SK-N-SH (cell line): ENCODE measurements at regions not wholly inside any gene's neighbourhood (a gene's known extent, or its start where the extent isn't known, plus 50 kb on each side); places are given as distances from the start of the nearest gene placed in this dataset.

ENCODE experiments used
- CTCF ChIA-PET: fragments of 300-600, 350-600 bp; formaldehyde crosslinking; extraction: SDS; loops from one replicate; lab custom pipeline; 2021; lab: Yijun Ruan, JAX
- POLR2A ChIA-PET: fragments of 350-600 bp; sonication (Branson Sonifier 250); formaldehyde crosslinking; extraction: SDS; loops from one replicate; lab custom pipeline; 2020; ENCODE audit warnings: antibody characterized with exemption, inconsistent platforms; lab: Yijun Ruan, JAX
- DNase-seq: peaks from one replicate; pipeline ENCODE4 v3.0.0; 2012
- H2AFZ ChIP-seq: fragments of 200-600 bp; sonication (generic); 2 replicates; pipeline ENCODE4 v1.8.1; 2016; ENCODE audit warnings: antibody characterized with exemption, mild to moderate bottlenecking, low read depth
- H3F3A ChIP-seq: fragments of 200-600 bp; sonication (generic); replicated peaks from 2 replicates; pipeline ENCODE3; 2016; ENCODE audit warnings: antibody characterized with exemption, mild to moderate bottlenecking; ENCODE audit not compliant: insufficient read depth
- H3K27ac ChIP-seq, 2 experiments: fragments of 200-500 bp in 1 of 2; fragments of 200-600 bp in 1 of 2; sonication (Bioruptor generic) in 1 of 2; sonication (generic), shearing (Covaris generic) in 1 of 2; 2 replicates each; pipeline versions ENCODE4 v1.5.1 to v1.6.1; 2014 to 2016; ENCODE audit warnings: low read depth in 2 of 2, inconsistent platforms in 1 of 2, low read length in 1 of 2, mild to moderate bottlenecking in 1 of 2, mixed read lengths in 1 of 2
- H3K27me3 ChIP-seq: fragments of 200-600 bp; sonication (generic), shearing (Covaris generic); 2 replicates; pipeline ENCODE4 v1.6.1; 2016; ENCODE audit warnings: mixed run types; ENCODE audit not compliant: insufficient read depth
- H3K36me3 ChIP-seq, 2 experiments: fragments of 200-500 bp in 1 of 2; fragments of 200-600 bp in 1 of 2; sonication (Bioruptor generic) in 1 of 2; sonication (generic) in 1 of 2; replicated peaks in 1 of 2; 2 replicates each; pipeline versions ENCODE3 to v1.5.1; 2014 to 2016; ENCODE audit warnings: low read length in 1 of 2, mild to moderate bottlenecking in 1 of 2; ENCODE audit not compliant: insufficient read depth in 2 of 2, control insufficient read depth in 1 of 2
- H3K4me1 ChIP-seq, 2 experiments: fragments of 200-500 bp in 1 of 2; fragments of 200-600 bp in 1 of 2; sonication (Bioruptor generic) in 1 of 2; sonication (generic), shearing (Covaris generic) in 1 of 2; 2 replicates each; pipeline versions ENCODE4 v1.5.1 to v1.6.1; 2014 to 2016; ENCODE audit warnings: low read depth in 1 of 2, low read length in 1 of 2, mixed run types in 1 of 2; ENCODE audit not compliant: insufficient read depth in 2 of 2, control insufficient read depth in 1 of 2
- H3K4me2 ChIP-seq: fragments of 200-600 bp; sonication (generic), shearing (Covaris generic); 2 replicates; pipeline ENCODE4 v1.6.1; 2017; ENCODE audit warnings: mixed run types
- H3K4me3 ChIP-seq, 2 experiments: fragments of 200-500 bp in 1 of 2; fragments of 200-600 bp in 1 of 2; sonication (Bioruptor generic) in 1 of 2; sonication (generic), shearing (Covaris generic) in 1 of 2; 2 replicates each; pipeline versions ENCODE4 v1.5.1 to v1.8.1; 2014 to 2016; ENCODE audit warnings: low read depth in 2 of 2, inconsistent platforms in 1 of 2, low read length in 1 of 2, mild to moderate bottlenecking in 1 of 2, mixed read lengths in 1 of 2, moderate library complexity in 1 of 2
- H3K79me2 ChIP-seq: fragments of 200-600 bp; sonication (generic); 2 replicates; pipeline ENCODE4 v1.8.1; 2017; ENCODE audit warnings: mild to moderate bottlenecking; ENCODE audit not compliant: insufficient read depth
- H3K9ac ChIP-seq: fragments of 200-600 bp; sonication (generic); 2 replicates; pipeline ENCODE4 v1.6.1; 2017; ENCODE audit warnings: mixed run types
- H3K9me2 ChIP-seq: fragments of 200-600 bp; sonication (generic); 2 replicates; pipeline ENCODE4 v1.6.1; 2017; ENCODE audit warnings: mixed run types
- H3K9me3 ChIP-seq: fragments of 200-600 bp; sonication (generic); 2 replicates; pipeline ENCODE4 v1.6.1; 2017; ENCODE audit warnings: mixed run types, mild to moderate bottlenecking, moderate library complexity
- H4K20me1 ChIP-seq: fragments of 200-600 bp; sonication (generic); 2 replicates; pipeline ENCODE4 v1.6.1; 2017; ENCODE audit warnings: mild to moderate bottlenecking, mixed run types; ENCODE audit not compliant: insufficient read depth
- CHD2 ChIP-seq: fragments of 150-350 bp; IDR thresholded peaks from 2 replicates; pipeline ENCODE4 v1.6.1; 2018; ENCODE audit warnings: low read length; ENCODE audit not compliant: partially characterized antibody
- EZH2phosphoT487 ChIP-seq: fragments of 200-600 bp; sonication (generic); IDR thresholded peaks from 2 replicates; pipeline ENCODE4 v1.6.1; 2017; ENCODE audit warnings: low read depth, mixed run types, mild to moderate bottlenecking, antibody characterized with exemption, moderate library complexity, borderline replicate concordance
- FOXJ3 ChIP-seq: sonication (generic); formaldehyde crosslinking; IDR thresholded peaks from 2 replicates; pipeline ENCODE4 v1.5.1; 2020; ENCODE audit warnings: mild to moderate bottlenecking, missing genetic modification reagents
- JUND ChIP-seq: IDR thresholded peaks from 2 replicates; pipeline ENCODE4 v1.4.0; 2012
- MEF2A ChIP-seq: IDR thresholded peaks from 2 replicates; pipeline ENCODE4 v1.4.0; 2012; ENCODE audit warnings: low read depth, borderline replicate concordance
- MXI1 ChIP-seq: IDR thresholded peaks from 2 replicates; pipeline ENCODE4 v1.6.1; 2012; ENCODE audit warnings: mild to moderate bottlenecking, low read depth, low read length, improper control_type of control experiment
- NRF1 ChIP-seq: IDR thresholded peaks from 2 replicates; pipeline ENCODE4 v1.6.1; 2012; ENCODE audit warnings: low read depth, mild to moderate bottlenecking, low read length
- POLR2AphosphoS5 ChIP-seq: IDR thresholded peaks from 2 replicates; pipeline ENCODE4 v1.6.1; 2012; ENCODE audit warnings: low read depth, low read length
- RXRA ChIP-seq: IDR thresholded peaks from 2 replicates; pipeline ENCODE4 v1.4.0; 2012; ENCODE audit warnings: low read depth, mild to moderate bottlenecking, borderline replicate concordance
- SIN3A ChIP-seq: IDR thresholded peaks from 2 replicates; pipeline ENCODE4 v1.6.1; 2012; ENCODE audit warnings: low read depth, mild to moderate bottlenecking, low read length, moderate library complexity, borderline replicate concordance
- SMC3 ChIP-seq: IDR thresholded peaks from 2 replicates; pipeline ENCODE4 v1.6.1; 2012; ENCODE audit warnings: low read depth, low read length, improper control_type of control experiment
- TEAD4 ChIP-seq: IDR thresholded peaks from 2 replicates; pipeline ENCODE4 v1.4.0; 2012; ENCODE audit warnings: mild to moderate bottlenecking, borderline replicate concordance; ENCODE audit not compliant: insufficient read depth
- USF2 ChIP-seq: fragments of 150-350 bp; IDR thresholded peaks from 2 replicates; pipeline ENCODE4 v1.6.1; 2017; ENCODE audit warnings: antibody characterized with exemption, low read length, low read depth, borderline replicate concordance
- WGBS: methylation state at CpG from one replicate; pipeline ENCODE4 v1.1.6; 2017; ENCODE audit warnings: low lambda C conversion rate; 5-methylcytosine and 5-hydroxymethylcytosine counted together
- TF ChIP-seq, protein P1 (sequence below): IDR thresholded peaks from 2 replicates; pipeline ENCODE4 v1.4.0; 2012; ENCODE audit warnings: low read depth, borderline replicate concordance
- TF ChIP-seq, protein P2 (sequence below): IDR thresholded peaks from 2 replicates; pipeline ENCODE4 v1.6.1; 2012; ENCODE audit warnings: mild to moderate bottlenecking, low read depth, low read length, moderate library complexity
- TF ChIP-seq, protein P3 (sequence below): IDR thresholded peaks from 2 replicates; pipeline ENCODE4 v1.4.0; 2012; ENCODE audit warnings: low read depth

DNA sequence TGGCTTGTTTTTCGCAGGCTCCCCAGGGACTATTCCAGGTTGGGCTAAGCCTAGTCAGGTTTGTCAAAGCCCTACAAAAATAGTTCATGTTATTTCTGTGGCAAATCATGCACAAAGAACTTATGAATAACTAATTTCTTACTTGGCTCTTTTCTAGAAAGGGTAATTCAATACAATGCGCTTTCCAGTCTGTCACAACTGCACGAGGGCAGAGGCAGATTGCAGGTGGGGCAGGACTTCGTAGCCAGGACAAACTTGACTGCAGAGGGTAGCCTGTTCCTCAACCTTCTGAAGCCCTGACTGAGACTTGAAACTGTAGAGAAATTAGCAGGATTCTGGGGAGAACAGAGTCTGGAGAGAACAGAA, 253.5 kb downstream of the QKI start:
- ChIA-PET CTCF (no interaction called here), POLR2A (no interaction called here)
- Histone ChIP-seq H3K4me2 (no peak overlapping the region), H3K36me3 (no peaks in the 10 kb centered on the region), H3K27ac (no peak overlapping the region), H4K20me1 (no peaks in the 10 kb centered on the region), H3F3A (no peaks in the 10 kb centered on the region), H3K9me3 (no peaks in the 10 kb centered on the region), H3K4me3 (no peak overlapping the region), H3K4me1 (peaks cover 0 to 12% of the 10 kb centered on the region in 2 experiments; a peak in 3 of 4 replicates), H2AFZ (no peak overlapping the region), H3K9ac (no peak overlapping the region), H3K9me2 (no peaks in the 10 kb centered on the region), H3K79me2 (no peaks in the 10 kb centered on the region), H3K27me3 (no peaks in the 10 kb centered on the region)
- TF ChIP-seq SIN3A, result no peak
- no peak for TF ChIP-seq CHD2
- no peak for TF ChIP-seq NRF1
- TF ChIP-seq EZH2phosphoT487, result no peak
- no peak for TF ChIP-seq RXRA
- TF ChIP-seq TEAD4, result no peak
- TF ChIP-seq, protein P1, sequence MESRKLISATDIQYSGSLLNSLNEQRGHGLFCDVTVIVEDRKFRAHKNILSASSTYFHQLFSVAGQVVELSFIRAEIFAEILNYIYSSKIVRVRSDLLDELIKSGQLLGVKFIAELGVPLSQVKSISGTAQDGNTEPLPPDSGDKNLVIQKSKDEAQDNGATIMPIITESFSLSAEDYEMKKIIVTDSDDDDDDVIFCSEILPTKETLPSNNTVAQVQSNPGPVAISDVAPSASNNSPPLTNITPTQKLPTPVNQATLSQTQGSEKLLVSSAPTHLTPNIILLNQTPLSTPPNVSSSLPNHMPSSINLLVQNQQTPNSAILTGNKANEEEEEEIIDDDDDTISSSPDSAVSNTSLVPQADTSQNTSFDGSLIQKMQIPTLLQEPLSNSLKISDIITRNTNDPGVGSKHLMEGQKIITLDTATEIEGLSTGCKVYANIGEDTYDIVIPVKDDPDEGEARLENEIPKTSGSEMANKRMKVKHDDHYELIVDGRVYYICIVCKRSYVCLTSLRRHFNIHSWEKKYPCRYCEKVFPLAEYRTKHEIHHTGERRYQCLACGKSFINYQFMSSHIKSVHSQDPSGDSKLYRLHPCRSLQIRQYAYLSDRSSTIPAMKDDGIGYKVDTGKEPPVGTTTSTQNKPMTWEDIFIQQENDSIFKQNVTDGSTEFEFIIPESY, result no peak
- no peak for TF ChIP-seq USF2
- TF ChIP-seq POLR2AphosphoS5, result no peak
- no peak for TF ChIP-seq MXI1
- no peak for TF ChIP-seq FOXJ3 (CRISPR knock-in tag)
- TF ChIP-seq SMC3, result no peak
- TF ChIP-seq, protein P2, sequence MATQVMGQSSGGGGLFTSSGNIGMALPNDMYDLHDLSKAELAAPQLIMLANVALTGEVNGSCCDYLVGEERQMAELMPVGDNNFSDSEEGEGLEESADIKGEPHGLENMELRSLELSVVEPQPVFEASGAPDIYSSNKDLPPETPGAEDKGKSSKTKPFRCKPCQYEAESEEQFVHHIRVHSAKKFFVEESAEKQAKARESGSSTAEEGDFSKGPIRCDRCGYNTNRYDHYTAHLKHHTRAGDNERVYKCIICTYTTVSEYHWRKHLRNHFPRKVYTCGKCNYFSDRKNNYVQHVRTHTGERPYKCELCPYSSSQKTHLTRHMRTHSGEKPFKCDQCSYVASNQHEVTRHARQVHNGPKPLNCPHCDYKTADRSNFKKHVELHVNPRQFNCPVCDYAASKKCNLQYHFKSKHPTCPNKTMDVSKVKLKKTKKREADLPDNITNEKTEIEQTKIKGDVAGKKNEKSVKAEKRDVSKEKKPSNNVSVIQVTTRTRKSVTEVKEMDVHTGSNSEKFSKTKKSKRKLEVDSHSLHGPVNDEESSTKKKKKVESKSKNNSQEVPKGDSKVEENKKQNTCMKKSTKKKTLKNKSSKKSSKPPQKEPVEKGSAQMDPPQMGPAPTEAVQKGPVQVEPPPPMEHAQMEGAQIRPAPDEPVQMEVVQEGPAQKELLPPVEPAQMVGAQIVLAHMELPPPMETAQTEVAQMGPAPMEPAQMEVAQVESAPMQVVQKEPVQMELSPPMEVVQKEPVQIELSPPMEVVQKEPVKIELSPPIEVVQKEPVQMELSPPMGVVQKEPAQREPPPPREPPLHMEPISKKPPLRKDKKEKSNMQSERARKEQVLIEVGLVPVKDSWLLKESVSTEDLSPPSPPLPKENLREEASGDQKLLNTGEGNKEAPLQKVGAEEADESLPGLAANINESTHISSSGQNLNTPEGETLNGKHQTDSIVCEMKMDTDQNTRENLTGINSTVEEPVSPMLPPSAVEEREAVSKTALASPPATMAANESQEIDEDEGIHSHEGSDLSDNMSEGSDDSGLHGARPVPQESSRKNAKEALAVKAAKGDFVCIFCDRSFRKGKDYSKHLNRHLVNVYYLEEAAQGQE, result no peak
- no peak for TF ChIP-seq MEF2A
- no peak for TF ChIP-seq JUND
- TF ChIP-seq, protein P3, sequence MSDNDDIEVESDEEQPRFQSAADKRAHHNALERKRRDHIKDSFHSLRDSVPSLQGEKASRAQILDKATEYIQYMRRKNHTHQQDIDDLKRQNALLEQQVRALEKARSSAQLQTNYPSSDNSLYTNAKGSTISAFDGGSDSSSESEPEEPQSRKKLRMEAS, result no peak
- WGBS, result 49% methylated on average over 4 of the region's 4 CpGs
- no peak for DNase-seq
